ENCODE measurements at regions not wholly inside any gene's neighbourhood (a gene's known extent, or its start where the extent isn't known, plus 50 kb on each side); places are given as distances from the start of the nearest gene placed in this dataset.

DNA sequence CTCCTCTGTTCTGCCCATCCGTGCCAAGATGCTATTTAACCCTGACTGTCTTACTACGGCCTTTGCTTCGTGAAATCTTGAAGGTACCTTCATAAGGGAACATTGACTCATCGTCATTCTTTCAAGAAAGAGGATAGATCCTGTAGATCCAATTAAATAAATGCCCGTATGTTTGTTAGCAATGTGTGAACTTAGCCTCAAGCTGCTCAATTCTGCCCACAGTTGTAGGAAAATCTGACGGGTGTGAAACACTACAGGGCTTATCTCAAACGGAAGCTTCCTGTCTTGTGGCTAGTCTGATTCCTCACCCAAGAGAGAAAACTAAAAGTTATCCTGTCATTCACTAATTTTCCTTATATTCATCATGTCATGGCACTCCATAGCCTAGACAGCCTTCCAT is 168.0 kb upstream of the TBX3 start:
- no peak for FAIRE-seq
- Histone ChIP-seq H3K4me3 (no peak overlapping the region), H3K4me2 (ENCODE audit: insufficient read depth, low read length) (no peak overlapping the region), H3K27me3 (ENCODE audit: control insufficient read depth in 2 of 2, insufficient read depth in 2 of 2, low read length in 2 of 2) (no peaks in the 10 kb centered on the region; a peak in 1 of 5 replicates), H3K79me2 (ENCODE audit: control insufficient read depth, insufficient read depth, low read length) (no peaks in the 10 kb centered on the region), H3K9me1 (ENCODE audit: control insufficient read depth, insufficient read depth, low read length) (no peaks in the 10 kb centered on the region), H3K36me3 (ENCODE audit: control insufficient read depth, insufficient read depth, low read length) (no peaks in the 10 kb centered on the region), H2AFZ (ENCODE audit: low read depth, low read length) (no peak overlapping the region), H3K4me1 (replicated peaks in 1 of 2; ENCODE audit: control insufficient read depth in 2 of 2, insufficient read depth in 2 of 2, low read length in 2 of 2) (no peaks in the 10 kb centered on the region), H3K9ac (ENCODE audit: insufficient read depth in 1 of 2, low read depth in 2 of 2, low read length in 2 of 2) (no peak overlapping the region), H3K27ac (ENCODE audit: extremely low read depth, low read depth, low read length) (no peak overlapping the region), H4K20me1 (replicated peaks; ENCODE audit: control insufficient read depth, insufficient read depth, low read length) (no peaks in the 10 kb centered on the region), H3K9me3 (replicated peaks; ENCODE audit: control insufficient read depth, insufficient read depth, low read depth, low read length) (no peaks in the 10 kb centered on the region)
- TF ChIP-seq TEAD4 (IDR thresholded peaks at IDR 0.05; ENCODE audit: low read length) = no peak
- no peak for TF ChIP-seq TEAD4 (CRISPR knock-in tag; IDR thresholded peaks at IDR 0.05; ENCODE audit: borderline replicate concordance)
- TF ChIP-seq MTA3 (IDR thresholded peaks at IDR 0.05; ENCODE audit: borderline replicate concordance) = no peak
- CTCF ChIA-PET (ENCODE audit: low intra/inter-chr PET ratio) = no interaction called here
- no peak for DNase-seq (ENCODE audit: extremely low read depth in 1 of 4, low spot score in 3 of 4)
- WGBS (ENCODE audit: insufficient coverage, low coverage, missing lambda C conversion rate) = 1% methylated on average over 7 of the region's 7 CpGs
- no peak for ATAC-seq
- POLR2A ChIA-PET = no interaction called here
- intact Hi-C loops (cut with micrococcal nuclease) (no loop called here), in situ Hi-C loops (cut with MboI) (no loop called here)
- BruUV-seq (replicated peaks) = no TSS peak

- ChIA-PET POLR2A (interaction anchor here (0.6 kb wide), 1 partner anchor 25 kb away, joined by 3 read pairs; no protein-coding TSS in a partner anchor), CTCF (ENCODE audit: low intra/inter-chr PET ratio) (no interaction called here)
- TF ChIP-seq STAT5A (IDR thresholded peaks at IDR 0.05; ENCODE audit: borderline replicate concordance, low read length) = no peak
- TF ChIP-seq SMC3 (conservative IDR thresholded peaks at IDR 0.05; ENCODE audit: insufficient read depth, low read depth, low read length) = no peak
- no peak for TF ChIP-seq CAMTA2 (CRISPR knock-in tag; conservative IDR thresholded peaks at IDR 0.05)
- no peak for TF ChIP-seq RFX1 (IDR thresholded peaks at IDR 0.05)
- no peak for TF ChIP-seq FOXA1 (IDR thresholded peaks at IDR 0.05; ENCODE audit: borderline replicate concordance)
- TF ChIP-seq ZNF184 (CRISPR knock-in tag; IDR thresholded peaks at IDR 0.05) = no peak
- TF ChIP-seq GATAD2B (IDR thresholded peaks at IDR 0.05; ENCODE audit: borderline replicate concordance) = no peak
- TF ChIP-seq LARP7 (IDR thresholded peaks at IDR 0.05) = no peak
- TF ChIP-seq NFE2 (IDR thresholded peaks at IDR 0.05; ENCODE audit: low read depth) = no peak
- Histone ChIP-seq H3K27me3 (ENCODE audit: control insufficient read depth in 2 of 2, insufficient read depth in 2 of 2, low read length in 2 of 2) (no peaks in the 10 kb centered on the region; a peak in 1 of 5 replicates), H3K27ac (ENCODE audit: extremely low read depth, low read depth, low read length) (no peak overlapping the region), H3K4me1 (replicated peaks in 1 of 2; ENCODE audit: control insufficient read depth in 2 of 2, insufficient read depth in 2 of 2, low read length in 2 of 2) (no peaks in the 10 kb centered on the region), H3K36me3 (ENCODE audit: control insufficient read depth, insufficient read depth, low read length) (no peaks in the 10 kb centered on the region), H3K4me3 (no peak overlapping the region), H2AFZ (ENCODE audit: low read depth, low read length) (no peak overlapping the region), H3K4me2 (ENCODE audit: insufficient read depth, low read length) (no peak overlapping the region), H3K9ac (ENCODE audit: insufficient read depth in 1 of 2, low read depth in 2 of 2, low read length in 2 of 2) (no peak overlapping the region), H4K20me1 (replicated peaks; ENCODE audit: control insufficient read depth, insufficient read depth, low read length) (no peaks in the 10 kb centered on the region), H3K9me3 (replicated peaks; ENCODE audit: control insufficient read depth, insufficient read depth, low read depth, low read length) (no peaks in the 10 kb centered on the region), H3K79me2 (ENCODE audit: control insufficient read depth, insufficient read depth, low read length) (no peaks in the 10 kb centered on the region), H3K9me1 (ENCODE audit: control insufficient read depth, insufficient read depth, low read length) (no peaks in the 10 kb centered on the region)
- FAIRE-seq (no peak), ATAC-seq (no peak), DNase-seq (ENCODE audit: extremely low read depth in 1 of 4, low spot score in 3 of 4) (no peak)
- WGBS (ENCODE audit: insufficient coverage, low coverage, missing lambda C conversion rate) = 3% methylated on average over 7 of the region's 7 CpGs
- in situ Hi-C loops (cut with MboI) (no loop called here), intact Hi-C loops (cut with micrococcal nuclease) (no loop called here)
- BruUV-seq (replicated peaks) = no TSS peak
Measured at GRCh38 chr12:114850661-114851275, 166.8 kb upstream of the TBX3 start.

All from K562 (cell line).